Hepatocyte (in vitro differentiated cells): ENCODE measurements at regions not wholly inside any gene's neighbourhood (a gene's known extent, or its start where the extent isn't known, plus 50 kb on each side); places are given as distances from the start of the nearest gene placed in this dataset.
"Not testable (repeated sequence)": the region's sequence is repeated elsewhere in the genome, so short reads cannot be mapped to it uniquely, and the experiment has no call there.

ENCODE experiments used
- CTCF ChIP-seq: fragments of 200-600 bp; sonication (generic); IDR thresholded peaks from 2 replicates; pipeline ENCODE4 v1.5.1; 2016; ENCODE audit warnings: antibody characterized with exemption, mild to moderate bottlenecking; ENCODE audit not compliant: poor library complexity
- EZH2 ChIP-seq: fragments of 200-600 bp; sonication (generic); IDR thresholded peaks from 2 replicates; pipeline ENCODE4 v1.6.1; 2016; ENCODE audit warnings: antibody characterized with exemption, mild to moderate bottlenecking, borderline replicate concordance
- EZH2phosphoT487 ChIP-seq: fragments of 200-600 bp; sonication (generic); IDR thresholded peaks from one replicate; pipeline ENCODE4 v1.6.1; 2018; ENCODE audit warnings: antibody characterized with exemption, mild to moderate bottlenecking, low read depth, moderate library complexity; ENCODE audit not compliant: unreplicated experiment, severe bottlenecking

GRCh38 chr5:21402089-21402488, 1414.1 kb upstream of the CDH18 start:
- not testable (repeated sequence) for TF ChIP-seq EZH2phosphoT487, CTCF, EZH2
